Bronchial epithelial cell (primary cell): ENCODE measurements at regions not wholly inside any gene's neighbourhood (a gene's known extent, or its start where the extent isn't known, plus 50 kb on each side); places are given as distances from the start of the nearest gene placed in this dataset.

Source experiments
- DNase-seq: peaks from one replicate; pipeline ENCODE4 v3.0.0-alpha.2; 2010; ENCODE audit warnings: low read depth
- FAIRE-seq: peaks from 2 replicates; lab custom pipeline; 2011; peaks lifted over from hg19 to GRCh38; lab: Jason Lieb, UNC
- H3K27me3 ChIP-seq: 2 replicates; pipeline ENCODE4 v1.5.1; 2011; ENCODE audit warnings: low read length; ENCODE audit not compliant: control insufficient read depth, insufficient read depth
- H3K36me3 ChIP-seq: 2 replicates; pipeline ENCODE4 v1.5.1; 2011; ENCODE audit warnings: low read length; ENCODE audit not compliant: control insufficient read depth, insufficient read depth
- H3K4me3 ChIP-seq: 2 replicates; pipeline ENCODE4 v1.5.1; 2011; ENCODE audit warnings: mild to moderate bottlenecking, low read depth, low read length, control low read depth
- CTCF ChIP-seq: IDR thresholded peaks from 2 replicates; pipeline ENCODE4 v1.5.1; 2011; ENCODE audit warnings: mild to moderate bottlenecking, moderate library complexity, low read length, control low read depth, inconsistent platforms; ENCODE audit not compliant: insufficient read depth, severe bottlenecking

GRCh38 chr7:7117935-7118586 lies 64.3 kb upstream of the C1GALT1 start:
- Histone ChIP-seq H3K27me3 (no peaks in the 10 kb centered on the region), H3K36me3 (no peaks in the 10 kb centered on the region), H3K4me3 (no peak overlapping the region)
- no peak for TF ChIP-seq CTCF
- FAIRE-seq (no peak), DNase-seq (no peak)

GRCh38 chr7:7118822-7119221 lies 63.5 kb upstream of the C1GALT1 start:
- FAIRE-seq (no peak), DNase-seq (no peak)
- Histone ChIP-seq H3K27me3 (no peaks in the 10 kb centered on the region), H3K4me3 (no peak overlapping the region), H3K36me3 (no peaks in the 10 kb centered on the region)
- TF ChIP-seq CTCF, result no peak

- DNase-seq, result no peak
- no peaks in the 10 kb centered on the region for H3K27me3 ChIP-seq
- H3K4me3 ChIP-seq, result no peak overlapping the region
- H3K36me3 ChIP-seq, result no peaks in the 10 kb centered on the region
- TF ChIP-seq CTCF, result no peak
- no peak for FAIRE-seq
Observed at GRCh38 chr7:7119729-7120128, 62.6 kb upstream of the C1GALT1 start.

- no peak for TF ChIP-seq CTCF
- DNase-seq (no peak), FAIRE-seq (no peak)
Observed at GRCh38 chr7:7122033-7122478, 60.3 kb upstream of the C1GALT1 start.

GRCh38 chr7:7122701-7123281 lies 59.6 kb upstream of the C1GALT1 start:
- FAIRE-seq (no peak), DNase-seq (peak; percentile 79)
- Histone ChIP-seq H3K36me3 (no peaks in the 10 kb centered on the region), H3K27me3 (no peaks in the 10 kb centered on the region), H3K4me3 (no peak overlapping the region)
- no peak for TF ChIP-seq CTCF

More at GRCh38 chr7:7122033-7122478, 60.3 kb upstream of the C1GALT1 start:
- H3K27me3 ChIP-seq, result no peaks in the 10 kb centered on the region
- no peak overlapping the region for H3K4me3 ChIP-seq
- H3K36me3 ChIP-seq, result no peaks in the 10 kb centered on the region
